PC-9 (cell line): ENCODE measurements at regions not wholly inside any gene's neighbourhood (a gene's known extent, or its start where the extent isn't known, plus 50 kb on each side); places are given as distances from the start of the nearest gene placed in this dataset.
A peak's percentile ranks its signal among the peaks of the same experiment; 100 is the strongest.

Experiments
- BruUV-seq: library from RNA; stranded (reverse); fragments of 400-500 nt; replicated peaks from 2 replicates; lab custom pipeline; 2021; lab: Mats Ljungman, UMichigan
- CTCF ChIA-PET: fragments of 300-600 bp; sonication (Branson Sonifier 250); formaldehyde crosslinking; loops from one replicate; lab custom pipeline; 2022; ENCODE audit warnings: antibody characterized with exemption; lab: Charles Lee
- POLR2A ChIA-PET: fragments of 300-600 bp; sonication (Branson Sonifier 250); formaldehyde crosslinking; loops from one replicate; lab custom pipeline; 2022; ENCODE audit warnings: antibody characterized with exemption; ENCODE audit not compliant: unreplicated experiment; lab: Charles Lee
- DNase-seq, 2 experiments: peaks; one replicate each; pipeline versions ENCODE4 v3.0.0 to v3.0.0-alpha.2; 2015 to 2022; ENCODE audit warnings: mixed read lengths in 1 of 2
- H2AFZ ChIP-seq: fragments of 200-600 bp; sonication (generic); 2 replicates; pipeline ENCODE4 v1.8.1; 2017; ENCODE audit warnings: antibody characterized with exemption
- H3F3A ChIP-seq: fragments of 200-600 bp; sonication (generic); 2 replicates; pipeline ENCODE4 v1.8.1; 2017; ENCODE audit warnings: antibody characterized with exemption, mild to moderate bottlenecking, low read depth; ENCODE audit not compliant: insufficient read depth
- H3K27ac ChIP-seq: fragments of 200-600 bp; sonication (generic); 2 replicates; pipeline ENCODE4 v1.6.1; 2016; ENCODE audit warnings: mixed run types
- H3K27me3 ChIP-seq: fragments of 200-600 bp; sonication (generic); 2 replicates; pipeline ENCODE4 v1.6.1; 2016; ENCODE audit warnings: low read depth, mixed run types; ENCODE audit not compliant: insufficient read depth
- H3K36me3 ChIP-seq: fragments of 200-600 bp; sonication (generic); 2 replicates; pipeline ENCODE4 v1.6.1; 2016; ENCODE audit warnings: low read depth, mixed run types
- H3K4me1 ChIP-seq: fragments of 200-600 bp; sonication (generic); replicated peaks from 2 replicates; pipeline ENCODE4 v1.6.1; 2016; ENCODE audit warnings: mixed run types; ENCODE audit not compliant: insufficient read depth
- H3K4me2 ChIP-seq: fragments of 200-600 bp; sonication (generic); 2 replicates; pipeline ENCODE4 v1.6.1; 2017; ENCODE audit warnings: mixed run types
- H3K4me3 ChIP-seq: fragments of 200-600 bp; sonication (generic); 2 replicates; pipeline ENCODE4 v1.6.1; 2016; ENCODE audit warnings: mixed run types
- H3K79me2 ChIP-seq: fragments of 200-600 bp; sonication (generic); 2 replicates; pipeline ENCODE4 v1.6.1; 2017; ENCODE audit warnings: low read depth, mixed run types
- H3K9me2 ChIP-seq: fragments of 200-600 bp; sonication (generic); 2 replicates; pipeline ENCODE4 v1.8.1; 2017; ENCODE audit warnings: mild to moderate bottlenecking; ENCODE audit not compliant: insufficient read depth
- H3K9me3 ChIP-seq: fragments of 200-600 bp; sonication (generic); 2 replicates; pipeline ENCODE4 v1.8.1; 2016; ENCODE audit warnings: low read depth; ENCODE audit not compliant: insufficient read depth
- H4K20me1 ChIP-seq: fragments of 200-600 bp; sonication (generic); 2 replicates; pipeline ENCODE4 v1.8.1; 2017; ENCODE audit not compliant: insufficient read depth
- CTCF ChIP-seq: fragments of 200-600 bp; sonication (generic); conservative IDR thresholded peaks from 2 replicates; pipeline ENCODE4 v1.6.1; 2017; ENCODE audit warnings: mixed run types, antibody characterized with exemption, mild to moderate bottlenecking, moderate library complexity
- EZH2 ChIP-seq: fragments of 200-600 bp; sonication (generic); IDR thresholded peaks from 2 replicates; pipeline ENCODE4 v1.8.0; 2017; ENCODE audit warnings: antibody characterized with exemption, low read depth
- intact Hi-C: fragments of 100-400 bp; cut with micrococcal nuclease; formaldehyde crosslinking; loops from one replicate; pipeline ENCODE4 v1.10.0; 2022; ENCODE audit not compliant: unreplicated experiment

GRCh38 chr3:17828388-17828787 is 86.0 kb upstream of the TBC1D5 start:
- BruUV-seq: no TSS peak
- H2AFZ ChIP-seq: no peak overlapping the region
- H3K9me3 ChIP-seq: no peaks in the 10 kb centered on the region
- no peak for TF ChIP-seq CTCF
- TF ChIP-seq EZH2: no peak
- H4K20me1 ChIP-seq: no peaks in the 10 kb centered on the region
- H3K79me2 ChIP-seq: no peaks in the 10 kb centered on the region
- no peaks in the 10 kb centered on the region for H3F3A ChIP-seq
- no peaks in the 10 kb centered on the region for H3K4me1 ChIP-seq
- DNase-seq: no peak
- CTCF ChIA-PET: no interaction called here
- POLR2A ChIA-PET: no interaction called here
- H3K27me3 ChIP-seq: no peaks in the 10 kb centered on the region
- H3K9me2 ChIP-seq: no peaks in the 10 kb centered on the region
- H3K4me2 ChIP-seq: no peak overlapping the region
- no peak overlapping the region for H3K4me3 ChIP-seq
- H3K27ac ChIP-seq: no peak overlapping the region
- H3K36me3 ChIP-seq: no peaks in the 10 kb centered on the region
- intact Hi-C loops: no loop called here

- H3K27me3 ChIP-seq: no peaks in the 10 kb centered on the region
- H3K4me2 ChIP-seq: no peak overlapping the region
- no TSS peak for BruUV-seq
- no peak overlapping the region for H2AFZ ChIP-seq
- H4K20me1 ChIP-seq: no peaks in the 10 kb centered on the region
- H3K9me2 ChIP-seq: no peaks in the 10 kb centered on the region
- H3K9me3 ChIP-seq: no peaks in the 10 kb centered on the region
- no peaks in the 10 kb centered on the region for H3K36me3 ChIP-seq
- no peak overlapping the region for H3K27ac ChIP-seq
- intact Hi-C loops: no loop called here
- no peaks in the 10 kb centered on the region for H3K79me2 ChIP-seq
- CTCF ChIA-PET: no interaction called here
- H3K4me3 ChIP-seq: no peak overlapping the region
- POLR2A ChIA-PET: no interaction called here
- no peak for DNase-seq
- H3F3A ChIP-seq: no peaks in the 10 kb centered on the region
- no peaks in the 10 kb centered on the region for H3K4me1 ChIP-seq
- TF ChIP-seq CTCF (no peak), EZH2 (no peak)
Observed at GRCh38 chr3:17825298-17825697, 82.9 kb upstream of the TBC1D5 start.

DNA sequence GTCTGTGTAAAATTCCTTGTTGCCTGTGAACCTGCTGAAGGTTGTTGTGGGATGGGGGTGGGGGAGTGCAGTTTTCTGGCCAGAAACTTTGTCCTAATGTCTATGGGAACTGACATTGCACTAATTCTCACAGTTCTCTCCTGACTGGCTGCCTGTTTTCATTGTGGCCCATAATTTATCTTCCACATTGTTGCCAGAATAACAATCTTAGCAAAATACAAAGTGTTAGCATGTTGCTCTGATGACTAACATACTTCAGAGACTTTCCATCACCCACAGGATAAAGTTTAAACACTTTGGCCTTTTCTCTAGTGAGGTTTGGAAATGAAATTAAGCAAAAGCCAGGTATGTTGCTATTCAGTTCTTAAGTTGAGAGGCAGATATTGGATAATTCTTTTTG is 81.4 kb upstream of the TBC1D5 start:
- H3K27ac ChIP-seq: no peak overlapping the region
- ChIA-PET POLR2A (no interaction called here), CTCF (no interaction called here)
- H3K79me2 ChIP-seq: no peaks in the 10 kb centered on the region
- TF ChIP-seq CTCF (no peak), EZH2 (no peak)
- no peak overlapping the region for H3K4me3 ChIP-seq
- no peaks in the 10 kb centered on the region for H3K9me3 ChIP-seq
- H3F3A ChIP-seq: no peaks in the 10 kb centered on the region
- H4K20me1 ChIP-seq: no peaks in the 10 kb centered on the region
- DNase-seq: no peak
- 0 out of 2 replicates have a peak overlapping the region, but pooled peaks have one; percentile 48 for H2AFZ ChIP-seq
- H3K4me1 ChIP-seq: no peaks in the 10 kb centered on the region
- H3K4me2 ChIP-seq: no peak overlapping the region
- no peaks in the 10 kb centered on the region for H3K36me3 ChIP-seq
- no TSS peak for BruUV-seq
- no peaks in the 10 kb centered on the region for H3K9me2 ChIP-seq
- no peaks in the 10 kb centered on the region for H3K27me3 ChIP-seq
- intact Hi-C loops: no loop called here
